DOHH2 (cell line): ENCODE measurements at regions not wholly inside any gene's neighbourhood (a gene's known extent, or its start where the extent isn't known, plus 50 kb on each side); places are given as distances from the start of the nearest gene placed in this dataset.

Experiments
- H3F3A ChIP-seq: fragments of 200-600 bp; sonication (generic), shearing (Covaris generic); 2 replicates; pipeline ENCODE4 v1.6.0; 2016; ENCODE audit warnings: antibody characterized with exemption, mild to moderate bottlenecking; ENCODE audit not compliant: control insufficient read depth, insufficient read depth
- H3K27ac ChIP-seq: fragments of 200-600 bp; sonication (generic); 2 replicates; pipeline ENCODE4 v1.5.1; 2014; ENCODE audit warnings: low read depth, mild to moderate bottlenecking, low read length, moderate library complexity
- H3K27me3 ChIP-seq: fragments of 200-600 bp; sonication (generic); 2 replicates; pipeline ENCODE4 v1.6.1; 2014; ENCODE audit warnings: mild to moderate bottlenecking, low read length, mixed read lengths; ENCODE audit not compliant: control insufficient read depth
- H3K36me3 ChIP-seq: fragments of 200-600 bp; sonication (generic); 2 replicates; pipeline ENCODE4 v1.6.1; 2014; ENCODE audit warnings: mild to moderate bottlenecking, low read length, moderate library complexity, mixed read lengths; ENCODE audit not compliant: control insufficient read depth
- H3K4me1 ChIP-seq: fragments of 200-600 bp; sonication (generic); 2 replicates; pipeline ENCODE4 v1.6.1; 2014; ENCODE audit warnings: mild to moderate bottlenecking, low read length, mixed read lengths; ENCODE audit not compliant: control insufficient read depth
- H3K4me2 ChIP-seq: fragments of 200-600 bp; sonication (generic); 2 replicates; pipeline ENCODE4 v1.6.0; 2014; ENCODE audit warnings: mild to moderate bottlenecking, low read length, moderate library complexity
- H3K4me3 ChIP-seq: fragments of 200-600 bp; sonication (generic); 2 replicates; pipeline ENCODE4 v1.5.1; 2014; ENCODE audit warnings: mild to moderate bottlenecking, low read length, mixed read lengths
- H3K79me2 ChIP-seq: fragments of 200-600 bp; sonication (generic); 2 replicates; pipeline ENCODE4 v1.6.1; 2014; ENCODE audit warnings: mild to moderate bottlenecking, low read length, mixed read lengths; ENCODE audit not compliant: control insufficient read depth
- H3K9me2 ChIP-seq: fragments of 200-600 bp; sonication (generic); replicated peaks from 2 replicates; pipeline ENCODE4 v1.6.1; 2014; ENCODE audit warnings: mild to moderate bottlenecking, low read length, mixed read lengths; ENCODE audit not compliant: control insufficient read depth
- H3K9me3 ChIP-seq: fragments of 200-600 bp; sonication (generic); 2 replicates; pipeline ENCODE4 v1.6.1; 2014; ENCODE audit warnings: antibody characterized with exemption, low read length, mixed read lengths; ENCODE audit not compliant: control insufficient read depth, insufficient read depth
- H4K20me1 ChIP-seq: fragments of 200-600 bp; sonication (generic); 2 replicates; pipeline ENCODE4 v1.6.0; 2014; ENCODE audit warnings: low read depth, mild to moderate bottlenecking, antibody characterized with exemption, low read length, moderate library complexity; ENCODE audit not compliant: control insufficient read depth, insufficient read depth
- CTCF ChIP-seq: fragments of 200-600 bp; sonication (generic); IDR thresholded peaks from one replicate; pipeline ENCODE4 v1.5.1; 2014; ENCODE audit warnings: antibody characterized with exemption, mild to moderate bottlenecking, low read depth, low read length; ENCODE audit not compliant: poor library complexity, severe bottlenecking
- EZH2phosphoT487 ChIP-seq: fragments of 200-600 bp; sonication (generic); IDR thresholded peaks from 2 replicates; pipeline ENCODE4 v1.6.1; 2017; ENCODE audit warnings: borderline replicate concordance, mild to moderate bottlenecking, antibody characterized with exemption, low read length, moderate library complexity, mixed read lengths

- H3K79me2 ChIP-seq, result no peaks in the 10 kb centered on the region
- H3K27me3 ChIP-seq, result no peaks in the 10 kb centered on the region
- no peak for TF ChIP-seq CTCF
- H3K4me2 ChIP-seq, result no peak overlapping the region
- H3K4me1 ChIP-seq, result no peaks in the 10 kb centered on the region
- H3F3A ChIP-seq, result no peaks in the 10 kb centered on the region
- no peak overlapping the region for H3K4me3 ChIP-seq
- no peak overlapping the region for H3K27ac ChIP-seq
- no peaks in the 10 kb centered on the region for H3K9me3 ChIP-seq
- H3K9me2 ChIP-seq, result no peaks in the 10 kb centered on the region
- no peaks in the 10 kb centered on the region for H3K36me3 ChIP-seq
- no peaks in the 10 kb centered on the region for H4K20me1 ChIP-seq
Observed at GRCh38 chr3:102163818-102164154, 271.0 kb upstream of the ZPLD1 start.

GRCh38 chr3:102165367-102165766, 269.4 kb upstream of the ZPLD1 start:
- Histone ChIP-seq H3K4me2 (no peak overlapping the region), H3K9me2 (no peaks in the 10 kb centered on the region), H3F3A (no peaks in the 10 kb centered on the region), H3K27ac (no peak overlapping the region), H3K9me3 (no peaks in the 10 kb centered on the region), H3K36me3 (no peaks in the 10 kb centered on the region), H4K20me1 (no peaks in the 10 kb centered on the region), H3K4me3 (no peak overlapping the region), H3K4me1 (no peaks in the 10 kb centered on the region), H3K79me2 (no peaks in the 10 kb centered on the region), H3K27me3 (no peaks in the 10 kb centered on the region)
- no peak for TF ChIP-seq CTCF
- TF ChIP-seq EZH2phosphoT487, result no peak

- no peak overlapping the region for H3K4me3 ChIP-seq
- H3K36me3 ChIP-seq, result no peaks in the 10 kb centered on the region
- no peaks in the 10 kb centered on the region for H3K9me2 ChIP-seq
- TF ChIP-seq EZH2phosphoT487 (no peak), CTCF (no peak)
- H3K27me3 ChIP-seq, result no peaks in the 10 kb centered on the region
- H3K79me2 ChIP-seq, result no peaks in the 10 kb centered on the region
- H3K4me1 ChIP-seq, result no peaks in the 10 kb centered on the region
- no peaks in the 10 kb centered on the region for H3K9me3 ChIP-seq
- H3K4me2 ChIP-seq, result no peak overlapping the region
- H3F3A ChIP-seq, result no peaks in the 10 kb centered on the region
- no peaks in the 10 kb centered on the region for H4K20me1 ChIP-seq
- H3K27ac ChIP-seq, result no peak overlapping the region
Observed at GRCh38 chr3:102169915-102170479, 264.8 kb upstream of the ZPLD1 start.

GRCh38 chr3:102170545-102170944, 264.3 kb upstream of the ZPLD1 start:
- Histone ChIP-seq H3K4me2 (no peak overlapping the region), H3F3A (no peaks in the 10 kb centered on the region), H3K9me3 (no peaks in the 10 kb centered on the region), H3K4me1 (no peaks in the 10 kb centered on the region), H3K9me2 (no peaks in the 10 kb centered on the region), H3K27me3 (no peaks in the 10 kb centered on the region), H3K79me2 (no peaks in the 10 kb centered on the region), H4K20me1 (no peaks in the 10 kb centered on the region), H3K27ac (no peak overlapping the region), H3K36me3 (no peaks in the 10 kb centered on the region), H3K4me3 (no peak overlapping the region)
- TF ChIP-seq EZH2phosphoT487 (no peak), CTCF (no peak)
